ENCODE measurements at regions not wholly inside any gene's neighbourhood (a gene's known extent, or its start where the extent isn't known, plus 50 kb on each side); places are given as distances from the start of the nearest gene placed in this dataset.

- ATAC-seq, result peak; percentile 88
- Mint-ChIP-seq H3K4me3 (no peak overlapping the region), H3K36me3 (no peaks in the 10 kb centered on the region), H3K27me3 (ENCODE audit: low read depth) (no peaks in the 10 kb centered on the region), H3K4me1 (peaks cover 32% of the 10 kb centered on the region), H3K9me3 (peaks cover 15% of the 10 kb centered on the region), H3K27ac (no peak overlapping the region)
- POLR2A ChIA-PET, result no interaction called here
- DNase-seq (ENCODE audit: low spot score), result no peak
- TF ChIP-seq ATF2 (CRISPR knock-in tag; IDR thresholded peaks at IDR 0.05; ENCODE audit: borderline replicate concordance, low read depth) (no peak), ZNF121 (CRISPR knock-in tag; IDR thresholded peaks at IDR 0.05) (no peak)
- TF ChIP-seq, protein P1, sequence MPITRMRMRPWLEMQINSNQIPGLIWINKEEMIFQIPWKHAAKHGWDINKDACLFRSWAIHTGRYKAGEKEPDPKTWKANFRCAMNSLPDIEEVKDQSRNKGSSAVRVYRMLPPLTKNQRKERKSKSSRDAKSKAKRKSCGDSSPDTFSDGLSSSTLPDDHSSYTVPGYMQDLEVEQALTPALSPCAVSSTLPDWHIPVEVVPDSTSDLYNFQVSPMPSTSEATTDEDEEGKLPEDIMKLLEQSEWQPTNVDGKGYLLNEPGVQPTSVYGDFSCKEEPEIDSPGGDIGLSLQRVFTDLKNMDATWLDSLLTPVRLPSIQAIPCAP (CRISPR knock-in tag; IDR thresholded peaks at IDR 0.05), result no peak
- CTCF ChIA-PET, result no interaction called here
These were observed 189.6 kb upstream of the POF1B start for GRCh38 chrX:85569096-85569495.

GRCh38 chrX:85561231-85561630, 181.8 kb upstream of the POF1B start:
- Mint-ChIP-seq H3K4me1 (no peaks in the 10 kb centered on the region), H3K27ac (no peak overlapping the region), H3K36me3 (no peaks in the 10 kb centered on the region), H3K9me3 (no peaks in the 10 kb centered on the region; the same call in 1 of the 2 replicates), H3K27me3 (ENCODE audit: low read depth) (no peaks in the 10 kb centered on the region), H3K4me3 (no peak overlapping the region)
- ChIA-PET CTCF (interaction anchor here (0.6 kb wide), 1 partner anchor 251 kb away, joined by 3 read pairs; no protein-coding TSS in a partner anchor), POLR2A (no interaction called here)
- DNase-seq (ENCODE audit: low spot score) (no peak), ATAC-seq (peak; percentile 44)
- TF ChIP-seq PRRX2 (CRISPR knock-in tag; IDR thresholded peaks at IDR 0.05), result no peak
- TF ChIP-seq ZNF423 (CRISPR knock-in tag; IDR thresholded peaks at IDR 0.05), result no peak
- TF ChIP-seq, protein P2, sequence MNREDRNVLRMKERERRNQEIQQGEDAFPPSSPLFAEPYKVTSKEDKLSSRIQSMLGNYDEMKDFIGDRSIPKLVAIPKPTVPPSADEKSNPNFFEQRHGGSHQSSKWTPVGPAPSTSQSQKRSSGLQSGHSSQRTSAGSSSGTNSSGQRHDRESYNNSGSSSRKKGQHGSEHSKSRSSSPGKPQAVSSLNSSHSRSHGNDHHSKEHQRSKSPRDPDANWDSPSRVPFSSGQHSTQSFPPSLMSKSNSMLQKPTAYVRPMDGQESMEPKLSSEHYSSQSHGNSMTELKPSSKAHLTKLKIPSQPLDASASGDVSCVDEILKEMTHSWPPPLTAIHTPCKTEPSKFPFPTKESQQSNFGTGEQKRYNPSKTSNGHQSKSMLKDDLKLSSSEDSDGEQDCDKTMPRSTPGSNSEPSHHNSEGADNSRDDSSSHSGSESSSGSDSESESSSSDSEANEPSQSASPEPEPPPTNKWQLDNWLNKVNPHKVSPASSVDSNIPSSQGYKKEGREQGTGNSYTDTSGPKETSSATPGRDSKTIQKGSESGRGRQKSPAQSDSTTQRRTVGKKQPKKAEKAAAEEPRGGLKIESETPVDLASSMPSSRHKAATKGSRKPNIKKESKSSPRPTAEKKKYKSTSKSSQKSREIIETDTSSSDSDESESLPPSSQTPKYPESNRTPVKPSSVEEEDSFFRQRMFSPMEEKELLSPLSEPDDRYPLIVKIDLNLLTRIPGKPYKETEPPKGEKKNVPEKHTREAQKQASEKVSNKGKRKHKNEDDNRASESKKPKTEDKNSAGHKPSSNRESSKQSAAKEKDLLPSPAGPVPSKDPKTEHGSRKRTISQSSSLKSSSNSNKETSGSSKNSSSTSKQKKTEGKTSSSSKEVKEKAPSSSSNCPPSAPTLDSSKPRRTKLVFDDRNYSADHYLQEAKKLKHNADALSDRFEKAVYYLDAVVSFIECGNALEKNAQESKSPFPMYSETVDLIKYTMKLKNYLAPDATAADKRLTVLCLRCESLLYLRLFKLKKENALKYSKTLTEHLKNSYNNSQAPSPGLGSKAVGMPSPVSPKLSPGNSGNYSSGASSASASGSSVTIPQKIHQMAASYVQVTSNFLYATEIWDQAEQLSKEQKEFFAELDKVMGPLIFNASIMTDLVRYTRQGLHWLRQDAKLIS (CRISPR knock-in tag; IDR thresholded peaks at IDR 0.05; ENCODE audit: borderline replicate concordance), result no peak
- TF ChIP-seq, protein P3, sequence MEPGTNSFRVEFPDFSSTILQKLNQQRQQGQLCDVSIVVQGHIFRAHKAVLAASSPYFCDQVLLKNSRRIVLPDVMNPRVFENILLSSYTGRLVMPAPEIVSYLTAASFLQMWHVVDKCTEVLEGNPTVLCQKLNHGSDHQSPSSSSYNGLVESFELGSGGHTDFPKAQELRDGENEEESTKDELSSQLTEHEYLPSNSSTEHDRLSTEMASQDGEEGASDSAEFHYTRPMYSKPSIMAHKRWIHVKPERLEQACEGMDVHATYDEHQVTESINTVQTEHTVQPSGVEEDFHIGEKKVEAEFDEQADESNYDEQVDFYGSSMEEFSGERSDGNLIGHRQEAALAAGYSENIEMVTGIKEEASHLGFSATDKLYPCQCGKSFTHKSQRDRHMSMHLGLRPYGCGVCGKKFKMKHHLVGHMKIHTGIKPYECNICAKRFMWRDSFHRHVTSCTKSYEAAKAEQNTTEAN (CRISPR knock-in tag; IDR thresholded peaks at IDR 0.05), result no peak
- TF ChIP-seq, protein P4, sequence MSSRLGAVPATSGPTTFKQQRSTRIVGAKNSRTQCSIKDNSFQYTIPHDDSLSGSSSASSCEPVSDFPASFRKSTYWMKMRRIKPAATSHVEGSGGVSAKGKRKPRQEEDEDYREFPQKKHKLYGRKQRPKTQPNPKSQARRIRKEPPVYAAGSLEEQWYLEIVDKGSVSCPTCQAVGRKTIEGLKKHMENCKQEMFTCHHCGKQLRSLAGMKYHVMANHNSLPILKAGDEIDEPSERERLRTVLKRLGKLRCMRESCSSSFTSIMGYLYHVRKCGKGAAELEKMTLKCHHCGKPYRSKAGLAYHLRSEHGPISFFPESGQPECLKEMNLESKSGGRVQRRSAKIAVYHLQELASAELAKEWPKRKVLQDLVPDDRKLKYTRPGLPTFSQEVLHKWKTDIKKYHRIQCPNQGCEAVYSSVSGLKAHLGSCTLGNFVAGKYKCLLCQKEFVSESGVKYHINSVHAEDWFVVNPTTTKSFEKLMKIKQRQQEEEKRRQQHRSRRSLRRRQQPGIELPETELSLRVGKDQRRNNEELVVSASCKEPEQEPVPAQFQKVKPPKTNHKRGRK (CRISPR knock-in tag; IDR thresholded peaks at IDR 0.05; ENCODE audit: borderline replicate concordance), result no peak

DNA sequence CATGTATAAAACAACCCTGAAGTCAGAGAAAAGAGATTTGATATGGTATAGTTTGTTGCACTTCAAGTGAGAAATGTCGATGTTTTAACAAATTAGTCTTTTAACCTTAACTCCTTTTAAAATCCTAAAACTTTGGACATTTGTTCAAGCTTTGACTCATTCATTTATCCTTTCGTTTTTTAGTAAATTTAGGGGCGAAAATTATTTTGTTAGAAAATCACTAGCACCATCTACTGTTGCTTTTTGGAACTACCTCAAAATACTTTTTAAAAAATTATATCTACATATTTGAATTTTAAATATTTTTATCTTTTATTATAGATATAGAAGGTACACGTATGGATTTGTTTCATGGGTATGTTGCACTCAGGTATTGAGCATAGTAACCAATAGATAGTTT, 165.1 kb upstream of the POF1B start:
- CTCF ChIA-PET, result interaction anchor here (1.3 kb wide), 2 partner anchors 433 to 462 kb away, joined by 3 to 5 read pairs; no protein-coding TSS in a partner anchor
- DNase-seq (ENCODE audit: low spot score) (no peak), ATAC-seq (no peak)
- Mint-ChIP-seq H3K36me3 (no peaks in the 10 kb centered on the region), H3K9me3 (no peaks in the 10 kb centered on the region), H3K27me3 (ENCODE audit: low read depth) (no peaks in the 10 kb centered on the region), H3K4me1 (peaks cover 8% of the 10 kb centered on the region), H3K27ac (no peak overlapping the region), H3K4me3 (no peak overlapping the region)
- POLR2A ChIA-PET, result no interaction called here
- TF ChIP-seq ZNF232 (CRISPR knock-in tag; IDR thresholded peaks at IDR 0.05) (no peak), ETV6 (CRISPR knock-in tag; IDR thresholded peaks at IDR 0.05) (no peak), SOX15 (CRISPR knock-in tag; IDR thresholded peaks at IDR 0.05) (no peak), PRRX2 (CRISPR knock-in tag; IDR thresholded peaks at IDR 0.05) (no peak), ZNF138 (CRISPR knock-in tag; conservative IDR thresholded peaks at IDR 0.05) (no peak), PREB (CRISPR knock-in tag; IDR thresholded peaks at IDR 0.05; ENCODE audit: borderline replicate concordance) (no peak), KAT7 (CRISPR knock-in tag; IDR thresholded peaks at IDR 0.05; ENCODE audit: borderline replicate concordance) (no peak), USF2 (CRISPR knock-in tag; IDR thresholded peaks at IDR 0.05) (no peak), RORB (CRISPR knock-in tag; IDR thresholded peaks at IDR 0.05) (no peak), CREB1 (CRISPR knock-in tag; IDR thresholded peaks at IDR 0.05) (no peak), ATF1 (CRISPR knock-in tag; IDR thresholded peaks at IDR 0.05) (no peak), E2F5 (CRISPR knock-in tag; IDR thresholded peaks at IDR 0.05) (no peak)

All from WTC11 (cell line).